GM19193 (cell line): ENCODE measurements at regions not wholly inside any gene's neighbourhood (a gene's known extent, or its start where the extent isn't known, plus 50 kb on each side); places are given as distances from the start of the nearest gene placed in this dataset.

Experiments used
- POLR2A ChIP-seq: IDR thresholded peaks from 4 replicates; pipeline ENCODE4 v1.6.1; 2011; ENCODE audit not compliant: insufficient read depth, insufficient read length; ENCODE audit errors: extremely low read depth

DNA sequence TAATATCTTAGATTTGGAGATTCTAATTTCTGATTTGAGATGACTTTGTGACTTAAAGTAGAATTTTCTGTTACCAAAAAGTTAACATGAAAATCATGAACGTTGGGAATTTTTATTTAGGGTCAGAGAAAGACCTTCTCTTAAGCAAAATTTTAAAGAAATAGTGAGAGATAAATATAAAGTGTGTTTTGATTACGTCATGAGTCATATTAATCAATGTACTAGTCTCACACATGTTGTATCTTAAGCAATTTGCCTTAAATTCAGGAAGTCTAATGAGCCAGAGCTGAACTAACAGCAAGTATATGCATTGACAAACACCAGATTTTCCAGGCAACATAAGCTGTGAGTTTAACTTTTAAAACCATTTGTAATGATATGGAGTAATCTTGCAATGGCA is 765.5 kb upstream of the SORCS1 start:
- no peak for TF ChIP-seq POLR2A

DNA sequence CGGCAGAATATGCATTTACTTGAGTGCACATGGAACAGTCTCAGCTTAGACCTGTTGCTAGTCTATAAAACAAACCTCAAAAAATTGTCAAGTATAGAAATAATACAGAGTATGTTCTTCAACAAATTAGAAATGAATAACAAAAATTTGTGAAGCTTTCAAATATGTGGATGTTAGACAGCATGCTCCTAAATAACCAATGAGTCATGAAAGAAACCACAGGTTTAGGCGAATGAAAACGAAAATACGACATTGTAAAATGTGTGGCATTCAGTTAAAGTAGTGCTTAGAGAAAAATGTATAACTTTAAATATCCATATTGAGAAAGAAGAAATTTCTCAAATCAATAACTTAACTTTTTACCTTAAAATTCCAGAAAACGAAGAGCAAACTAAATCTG is 760.0 kb upstream of the SORCS1 start:
- TF ChIP-seq POLR2A: no peak

DNA sequence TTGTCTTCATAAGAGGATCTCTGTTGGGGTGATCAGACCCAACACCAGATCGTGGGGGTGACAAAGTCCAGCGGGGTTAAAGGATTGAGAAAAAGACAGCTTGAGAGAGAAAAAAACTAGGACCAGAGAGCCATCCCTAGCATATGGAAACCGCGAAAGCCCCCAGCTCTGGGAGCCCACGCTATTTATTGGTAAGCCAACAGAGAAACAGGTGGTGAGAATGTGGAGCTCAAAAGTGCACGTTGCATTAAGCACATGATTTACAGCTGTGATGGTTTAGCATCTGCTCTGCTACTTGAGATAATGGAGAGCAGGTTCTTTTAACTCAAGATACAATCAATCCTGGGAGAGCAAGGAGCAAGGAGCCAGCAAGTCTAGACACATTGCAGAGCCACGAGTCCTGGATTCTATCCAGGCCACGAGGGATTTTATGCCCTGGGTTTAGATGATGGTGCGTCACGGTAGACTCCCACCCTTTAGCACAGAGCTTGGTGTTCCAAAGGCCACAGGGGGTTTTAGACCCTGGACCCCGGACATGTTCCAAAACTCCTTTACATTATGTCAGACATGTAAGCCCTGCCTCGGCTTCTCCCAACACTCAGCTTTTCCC is 755.2 kb upstream of the SORCS1 start:
- TF ChIP-seq POLR2A: no peak

DNA sequence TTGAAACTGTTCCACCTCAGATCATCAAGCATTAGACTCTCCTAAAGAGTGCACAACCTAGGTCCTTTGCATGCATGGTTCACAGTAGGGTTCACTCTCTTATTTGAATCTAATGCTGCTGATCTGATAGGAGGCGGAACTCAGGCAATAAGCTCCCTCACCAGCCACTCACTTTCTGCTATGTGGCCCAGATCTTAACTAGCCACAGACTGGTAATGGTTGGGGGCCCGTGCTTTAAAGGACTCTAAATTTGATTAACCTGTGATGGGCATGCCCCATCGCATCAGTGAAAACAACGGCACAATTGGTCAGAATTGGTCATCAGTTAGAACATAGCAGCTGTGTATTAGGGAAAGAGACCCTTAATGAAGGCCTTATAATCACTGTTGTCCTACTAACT is 753.7 kb upstream of the SORCS1 start:
- no peak for TF ChIP-seq POLR2A

DNA sequence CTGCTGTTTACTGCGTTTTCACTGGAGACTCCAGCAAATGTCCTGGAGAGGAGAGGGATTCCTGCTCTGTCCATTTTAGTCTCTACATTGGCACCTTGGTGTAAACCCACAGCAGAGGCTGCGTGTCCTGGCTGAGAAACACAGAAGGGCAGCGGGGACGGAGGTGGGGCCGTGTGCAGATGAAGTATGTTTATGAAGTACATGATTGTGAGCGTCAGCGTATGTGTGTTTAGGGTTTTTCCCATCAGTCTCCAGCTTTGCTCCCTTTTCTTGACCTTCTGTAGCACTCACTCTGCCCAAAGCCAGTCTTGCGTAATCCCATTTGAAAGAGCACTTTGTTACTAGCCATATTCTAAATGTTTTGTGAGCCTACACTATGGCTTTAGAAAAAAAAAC is 750.7 kb upstream of the SORCS1 start:
- no peak for TF ChIP-seq POLR2A

GRCh38 chr10:107914450-107915214 is 750.1 kb upstream of the SORCS1 start:
- TF ChIP-seq POLR2A: no peak

DNA sequence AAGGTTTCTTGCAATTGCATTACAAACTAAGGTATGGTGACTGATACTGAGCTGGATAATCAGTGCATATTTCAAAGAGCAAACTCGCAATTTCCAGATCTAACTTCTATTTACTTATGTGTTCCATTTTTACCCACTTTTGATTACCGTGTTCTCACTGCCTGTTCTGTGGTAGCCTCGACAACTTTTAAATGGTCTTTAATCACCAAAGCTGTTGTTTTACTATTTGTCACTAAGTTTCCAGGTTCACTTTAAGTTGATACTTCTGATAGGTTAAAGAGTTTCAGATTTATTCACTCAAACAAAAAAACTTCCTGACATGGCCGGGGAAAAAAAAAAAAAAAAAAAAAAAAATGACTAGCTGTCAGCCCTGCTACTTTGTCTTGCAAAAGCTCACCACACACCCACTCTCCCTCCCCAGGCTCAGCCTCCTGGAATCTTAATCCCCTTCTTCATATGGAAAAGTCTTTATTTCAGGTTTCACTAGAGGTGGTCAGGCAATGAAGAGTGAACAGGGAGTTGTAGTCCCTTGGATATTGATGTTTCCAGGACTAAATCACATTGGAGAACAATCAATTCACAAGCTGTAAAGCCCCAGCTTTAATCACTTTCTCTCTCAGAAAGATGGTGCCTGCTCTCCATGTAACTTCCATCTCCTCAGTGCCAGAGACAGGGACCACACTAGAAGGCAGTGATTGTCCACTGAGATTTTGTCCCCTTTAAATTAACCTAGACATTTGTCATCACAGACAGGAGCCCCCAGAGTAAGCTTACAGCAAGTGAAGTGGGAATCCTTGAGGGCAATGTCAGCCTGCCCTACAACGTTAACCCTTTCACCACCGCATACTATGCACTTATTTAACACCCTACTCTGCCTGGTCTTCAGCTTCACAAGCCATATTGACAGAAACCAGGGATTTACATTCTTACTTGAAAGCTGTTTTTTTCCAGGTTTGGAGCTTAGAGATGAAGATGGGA is 749.1 kb upstream of the SORCS1 start:
- no peak for TF ChIP-seq POLR2A

DNA sequence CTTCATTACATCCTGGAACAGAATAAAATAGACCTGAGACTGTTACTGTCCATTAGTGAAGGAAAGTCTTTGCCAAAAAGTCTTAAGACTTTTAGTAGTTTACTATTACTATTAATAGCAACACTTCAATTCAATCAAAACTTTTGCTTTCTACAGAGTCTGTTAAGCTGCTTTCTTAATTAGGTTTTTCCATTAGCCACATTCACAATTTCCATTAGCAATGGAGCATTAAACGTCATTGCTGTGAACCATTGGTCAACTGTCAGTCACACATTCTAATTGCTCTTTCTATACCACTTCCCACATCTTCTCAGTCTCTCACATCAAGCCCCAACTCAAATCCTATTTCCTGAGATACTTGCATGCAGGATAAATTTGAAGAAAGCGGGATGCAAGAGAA is 736.6 kb upstream of the SORCS1 start:
- TF ChIP-seq POLR2A: no peak

- no peak for TF ChIP-seq POLR2A
Measured at GRCh38 chr10:107900131-107900530, 735.6 kb upstream of the SORCS1 start.

DNA sequence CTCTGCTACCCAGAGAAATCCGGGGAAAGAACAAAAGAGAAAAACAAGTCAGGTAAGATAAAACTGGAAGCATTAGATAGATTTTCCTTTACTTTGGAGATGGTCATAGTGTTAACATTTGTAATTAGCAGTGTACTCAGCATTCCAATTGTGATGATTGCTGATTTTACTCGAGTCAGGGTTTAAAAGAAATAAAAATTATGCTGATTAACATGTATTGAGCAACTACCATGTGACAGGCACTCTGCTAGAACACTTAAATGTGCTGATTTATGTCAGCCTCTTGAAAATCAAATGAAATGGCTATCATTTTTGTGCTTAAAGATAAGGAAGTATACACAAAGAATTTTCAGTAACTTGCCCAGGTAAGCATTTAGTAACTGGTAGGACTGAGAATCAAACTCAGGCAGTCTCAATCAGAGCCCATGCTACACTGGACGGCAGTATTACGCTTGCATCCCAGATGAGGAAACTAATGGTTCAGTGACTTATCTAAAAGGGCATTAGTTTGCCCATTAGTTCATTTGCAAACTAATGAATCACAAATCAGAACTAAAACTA is 735.1 kb upstream of the SORCS1 start:
- TF ChIP-seq POLR2A: no peak

- no peak for TF ChIP-seq POLR2A
Measured at GRCh38 chr10:107899075-107899474, 734.6 kb upstream of the SORCS1 start.

DNA sequence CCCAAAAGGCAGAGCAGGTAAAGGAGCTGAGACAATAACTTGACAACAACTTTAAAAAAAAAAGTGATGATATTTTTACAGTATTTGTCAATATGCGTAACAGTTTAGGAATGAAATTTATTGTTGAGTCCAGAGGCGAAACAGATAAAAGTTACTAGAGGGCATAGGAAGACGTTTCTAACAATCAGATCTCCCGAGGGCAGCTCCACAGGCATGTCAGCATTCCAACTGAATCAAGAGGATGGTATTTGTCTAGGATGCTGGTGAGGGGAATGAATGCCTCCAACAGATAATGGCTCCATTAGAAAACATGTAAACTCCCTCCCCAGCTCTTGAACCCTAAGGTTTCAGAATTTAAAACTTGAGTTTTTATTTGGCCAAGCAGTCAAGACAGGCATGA is 733.9 kb upstream of the SORCS1 start:
- no peak for TF ChIP-seq POLR2A

GRCh38 chr10:107894516-107894915 is 730.0 kb upstream of the SORCS1 start:
- no peak for TF ChIP-seq POLR2A

DNA sequence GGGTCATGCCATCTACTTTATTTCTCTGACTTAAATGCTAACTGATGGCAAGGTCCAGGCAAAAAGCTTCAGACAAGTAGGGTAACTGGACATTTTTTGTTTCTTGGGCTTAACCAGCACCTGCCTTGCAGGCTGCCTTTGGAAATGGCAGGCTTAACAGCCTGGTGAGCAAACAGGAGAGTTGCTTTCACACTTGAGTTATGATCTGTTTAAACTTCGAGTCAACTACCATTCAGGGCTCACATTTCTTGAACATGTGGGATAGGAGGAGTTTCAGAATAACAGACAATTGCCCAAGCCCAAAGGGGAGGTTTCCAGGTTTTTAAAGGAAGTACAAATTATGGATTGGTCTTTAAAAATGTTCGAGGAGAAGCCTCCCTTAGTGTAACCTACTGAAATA is 724.6 kb upstream of the SORCS1 start:
- no peak for TF ChIP-seq POLR2A

GRCh38 chr10:107880185-107880584 is 715.7 kb upstream of the SORCS1 start:
- TF ChIP-seq POLR2A: no peak
